ENCODE measurements at regions not wholly inside any gene's neighbourhood (a gene's known extent, or its start where the extent isn't known, plus 50 kb on each side); places are given as distances from the start of the nearest gene placed in this dataset.

DNA sequence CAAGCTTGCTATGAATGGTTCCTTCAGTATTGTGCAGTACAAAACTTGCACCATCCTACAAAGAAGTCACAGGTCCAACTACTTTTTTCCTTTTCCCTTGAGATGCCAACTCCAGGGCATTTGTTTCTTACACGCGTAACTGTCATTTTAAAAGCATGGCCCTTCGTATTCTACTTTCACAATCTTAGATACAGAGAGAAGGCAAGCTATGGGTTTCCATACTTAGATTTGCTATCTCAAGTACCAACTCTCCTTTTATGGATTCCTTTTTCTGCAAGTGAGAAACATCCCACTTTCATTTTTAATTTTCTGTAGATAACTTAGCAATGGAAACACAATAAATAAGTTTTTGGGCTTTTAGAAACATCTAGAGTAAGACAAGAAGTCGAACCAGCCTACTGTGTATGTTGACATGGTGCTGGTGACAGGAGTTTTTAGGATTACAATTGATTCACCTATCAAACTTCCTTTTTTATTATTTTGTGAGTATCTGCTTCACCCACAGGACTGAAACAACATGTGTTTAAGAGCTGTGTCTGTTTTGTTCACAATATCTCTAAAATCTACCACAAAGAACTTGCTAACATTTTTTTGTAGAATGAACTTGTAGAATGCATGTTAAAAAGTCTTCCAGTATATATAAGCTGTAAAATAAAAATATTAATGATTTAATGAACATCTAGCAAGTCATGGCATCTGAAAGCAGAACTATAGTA, 124.1 kb downstream of the FAM174A start:
- no peak overlapping the region for H3K4me3 Mint-ChIP-seq

More for the DNA sequence above, 124.1 kb downstream of the FAM174A start:
- H3K36me3 Mint-ChIP-seq (ENCODE audit: low read depth) = no peaks in the 10 kb centered on the region
- H3K27me3 Mint-ChIP-seq (ENCODE audit: insufficient read depth, low read depth, poor library complexity) = no peaks in the 10 kb centered on the region
- no peaks in the 10 kb centered on the region for H3K4me1 ChIP-seq (ENCODE audit: insufficient read depth)
- TF ChIP-seq, protein P1, sequence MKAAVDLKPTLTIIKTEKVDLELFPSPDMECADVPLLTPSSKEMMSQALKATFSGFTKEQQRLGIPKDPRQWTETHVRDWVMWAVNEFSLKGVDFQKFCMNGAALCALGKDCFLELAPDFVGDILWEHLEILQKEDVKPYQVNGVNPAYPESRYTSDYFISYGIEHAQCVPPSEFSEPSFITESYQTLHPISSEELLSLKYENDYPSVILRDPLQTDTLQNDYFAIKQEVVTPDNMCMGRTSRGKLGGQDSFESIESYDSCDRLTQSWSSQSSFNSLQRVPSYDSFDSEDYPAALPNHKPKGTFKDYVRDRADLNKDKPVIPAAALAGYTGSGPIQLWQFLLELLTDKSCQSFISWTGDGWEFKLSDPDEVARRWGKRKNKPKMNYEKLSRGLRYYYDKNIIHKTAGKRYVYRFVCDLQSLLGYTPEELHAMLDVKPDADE (IDR thresholded peaks at IDR 0.05) = no peak
- TF ChIP-seq JUNB (IDR thresholded peaks at IDR 0.05; ENCODE audit: unreplicated experiment) (no peak), STAT1 (IDR thresholded peaks at IDR 0.05; ENCODE audit: unreplicated experiment) (no peak), EZH2 (IDR thresholded peaks at IDR 0.05; ENCODE audit: low read depth, unreplicated experiment) (no peak), ZNF114 (CRISPR knock-in tag; IDR thresholded peaks at IDR 0.05) (no peak), NANOG (IDR thresholded peaks at IDR 0.05; ENCODE audit: borderline replicate concordance) (no peak), POLR2AphosphoS5 (IDR thresholded peaks at IDR 0.05; ENCODE audit: low read depth) (no peak), EZH2phosphoT487 (IDR thresholded peaks at IDR 0.05; ENCODE audit: unreplicated experiment) (no peak), ZNF331 (CRISPR knock-in tag; IDR thresholded peaks at IDR 0.05; ENCODE audit: low read depth) (no peak), CREB1 (CRISPR knock-in tag; IDR thresholded peaks at IDR 0.05; ENCODE audit: low read depth) (no peak)
- TF ChIP-seq, protein P2, sequence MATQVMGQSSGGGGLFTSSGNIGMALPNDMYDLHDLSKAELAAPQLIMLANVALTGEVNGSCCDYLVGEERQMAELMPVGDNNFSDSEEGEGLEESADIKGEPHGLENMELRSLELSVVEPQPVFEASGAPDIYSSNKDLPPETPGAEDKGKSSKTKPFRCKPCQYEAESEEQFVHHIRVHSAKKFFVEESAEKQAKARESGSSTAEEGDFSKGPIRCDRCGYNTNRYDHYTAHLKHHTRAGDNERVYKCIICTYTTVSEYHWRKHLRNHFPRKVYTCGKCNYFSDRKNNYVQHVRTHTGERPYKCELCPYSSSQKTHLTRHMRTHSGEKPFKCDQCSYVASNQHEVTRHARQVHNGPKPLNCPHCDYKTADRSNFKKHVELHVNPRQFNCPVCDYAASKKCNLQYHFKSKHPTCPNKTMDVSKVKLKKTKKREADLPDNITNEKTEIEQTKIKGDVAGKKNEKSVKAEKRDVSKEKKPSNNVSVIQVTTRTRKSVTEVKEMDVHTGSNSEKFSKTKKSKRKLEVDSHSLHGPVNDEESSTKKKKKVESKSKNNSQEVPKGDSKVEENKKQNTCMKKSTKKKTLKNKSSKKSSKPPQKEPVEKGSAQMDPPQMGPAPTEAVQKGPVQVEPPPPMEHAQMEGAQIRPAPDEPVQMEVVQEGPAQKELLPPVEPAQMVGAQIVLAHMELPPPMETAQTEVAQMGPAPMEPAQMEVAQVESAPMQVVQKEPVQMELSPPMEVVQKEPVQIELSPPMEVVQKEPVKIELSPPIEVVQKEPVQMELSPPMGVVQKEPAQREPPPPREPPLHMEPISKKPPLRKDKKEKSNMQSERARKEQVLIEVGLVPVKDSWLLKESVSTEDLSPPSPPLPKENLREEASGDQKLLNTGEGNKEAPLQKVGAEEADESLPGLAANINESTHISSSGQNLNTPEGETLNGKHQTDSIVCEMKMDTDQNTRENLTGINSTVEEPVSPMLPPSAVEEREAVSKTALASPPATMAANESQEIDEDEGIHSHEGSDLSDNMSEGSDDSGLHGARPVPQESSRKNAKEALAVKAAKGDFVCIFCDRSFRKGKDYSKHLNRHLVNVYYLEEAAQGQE (IDR thresholded peaks at IDR 0.05; ENCODE audit: unreplicated experiment) = no peak
- TF ChIP-seq, protein P3, sequence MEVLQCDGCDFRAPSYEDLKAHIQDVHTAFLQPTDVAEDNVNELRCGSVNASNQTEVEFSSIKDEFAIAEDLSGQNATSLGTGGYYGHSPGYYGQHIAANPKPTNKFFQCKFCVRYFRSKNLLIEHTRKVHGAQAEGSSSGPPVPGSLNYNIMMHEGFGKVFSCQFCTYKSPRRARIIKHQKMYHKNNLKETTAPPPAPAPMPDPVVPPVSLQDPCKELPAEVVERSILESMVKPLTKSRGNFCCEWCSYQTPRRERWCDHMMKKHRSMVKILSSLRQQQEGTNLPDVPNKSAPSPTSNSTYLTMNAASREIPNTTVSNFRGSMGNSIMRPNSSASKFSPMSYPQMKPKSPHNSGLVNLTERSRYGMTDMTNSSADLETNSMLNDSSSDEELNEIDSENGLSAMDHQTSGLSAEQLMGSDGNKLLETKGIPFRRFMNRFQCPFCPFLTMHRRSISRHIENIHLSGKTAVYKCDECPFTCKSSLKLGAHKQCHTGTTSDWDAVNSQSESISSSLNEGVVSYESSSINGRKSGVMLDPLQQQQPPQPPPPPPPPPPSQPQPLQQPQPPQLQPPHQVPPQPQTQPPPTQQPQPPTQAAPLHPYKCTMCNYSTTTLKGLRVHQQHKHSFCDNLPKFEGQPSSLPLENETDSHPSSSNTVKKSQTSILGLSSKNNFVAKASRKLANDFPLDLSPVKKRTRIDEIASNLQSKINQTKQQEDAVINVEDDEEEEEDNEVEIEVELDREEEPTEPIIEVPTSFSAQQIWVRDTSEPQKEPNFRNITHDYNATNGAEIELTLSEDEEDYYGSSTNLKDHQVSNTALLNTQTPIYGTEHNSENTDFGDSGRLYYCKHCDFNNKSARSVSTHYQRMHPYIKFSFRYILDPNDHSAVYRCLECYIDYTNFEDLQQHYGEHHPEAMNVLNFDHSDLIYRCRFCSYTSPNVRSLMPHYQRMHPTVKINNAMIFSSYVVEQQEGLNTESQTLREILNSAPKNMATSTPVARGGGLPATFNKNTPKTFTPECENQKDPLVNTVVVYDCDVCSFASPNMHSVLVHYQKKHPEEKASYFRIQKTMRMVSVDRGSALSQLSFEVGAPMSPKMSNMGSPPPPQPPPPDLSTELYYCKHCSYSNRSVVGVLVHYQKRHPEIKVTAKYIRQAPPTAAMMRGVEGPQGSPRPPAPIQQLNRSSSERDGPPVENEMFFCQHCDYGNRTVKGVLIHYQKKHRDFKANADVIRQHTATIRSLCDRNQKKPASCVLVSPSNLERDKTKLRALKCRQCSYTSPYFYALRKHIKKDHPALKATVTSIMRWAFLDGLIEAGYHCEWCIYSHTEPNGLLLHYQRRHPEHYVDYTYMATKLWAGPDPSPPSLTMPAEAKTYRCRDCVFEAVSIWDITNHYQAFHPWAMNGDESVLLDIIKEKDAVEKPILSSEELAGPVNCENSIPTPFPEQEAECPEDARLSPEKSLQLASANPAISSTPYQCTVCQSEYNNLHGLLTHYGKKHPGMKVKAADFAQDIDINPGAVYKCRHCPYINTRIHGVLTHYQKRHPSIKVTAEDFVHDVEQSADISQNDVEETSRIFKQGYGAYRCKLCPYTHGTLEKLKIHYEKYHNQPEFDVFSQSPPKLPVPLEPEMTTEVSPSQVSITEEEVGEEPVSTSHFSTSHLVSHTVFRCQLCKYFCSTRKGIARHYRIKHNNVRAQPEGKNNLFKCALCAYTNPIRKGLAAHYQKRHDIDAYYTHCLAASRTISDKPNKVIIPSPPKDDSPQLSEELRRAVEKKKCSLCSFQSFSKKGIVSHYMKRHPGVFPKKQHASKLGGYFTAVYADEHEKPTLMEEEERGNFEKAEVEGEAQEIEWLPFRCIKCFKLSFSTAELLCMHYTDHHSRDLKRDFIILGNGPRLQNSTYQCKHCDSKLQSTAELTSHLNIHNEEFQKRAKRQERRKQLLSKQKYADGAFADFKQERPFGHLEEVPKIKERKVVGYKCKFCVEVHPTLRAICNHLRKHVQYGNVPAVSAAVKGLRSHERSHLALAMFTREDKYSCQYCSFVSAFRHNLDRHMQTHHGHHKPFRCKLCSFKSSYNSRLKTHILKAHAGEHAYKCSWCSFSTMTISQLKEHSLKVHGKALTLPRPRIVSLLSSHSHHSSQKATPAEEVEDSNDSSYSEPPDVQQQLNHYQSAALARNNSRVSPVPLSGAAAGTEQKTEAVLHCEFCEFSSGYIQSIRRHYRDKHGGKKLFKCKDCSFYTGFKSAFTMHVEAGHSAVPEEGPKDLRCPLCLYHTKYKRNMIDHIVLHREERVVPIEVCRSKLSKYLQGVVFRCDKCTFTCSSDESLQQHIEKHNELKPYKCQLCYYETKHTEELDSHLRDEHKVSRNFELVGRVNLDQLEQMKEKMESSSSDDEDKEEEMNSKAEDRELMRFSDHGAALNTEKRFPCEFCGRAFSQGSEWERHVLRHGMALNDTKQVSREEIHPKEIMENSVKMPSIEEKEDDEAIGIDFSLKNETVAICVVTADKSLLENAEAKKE (CRISPR knock-in tag; IDR thresholded peaks at IDR 0.05) = no peak
- TF ChIP-seq, protein P4, sequence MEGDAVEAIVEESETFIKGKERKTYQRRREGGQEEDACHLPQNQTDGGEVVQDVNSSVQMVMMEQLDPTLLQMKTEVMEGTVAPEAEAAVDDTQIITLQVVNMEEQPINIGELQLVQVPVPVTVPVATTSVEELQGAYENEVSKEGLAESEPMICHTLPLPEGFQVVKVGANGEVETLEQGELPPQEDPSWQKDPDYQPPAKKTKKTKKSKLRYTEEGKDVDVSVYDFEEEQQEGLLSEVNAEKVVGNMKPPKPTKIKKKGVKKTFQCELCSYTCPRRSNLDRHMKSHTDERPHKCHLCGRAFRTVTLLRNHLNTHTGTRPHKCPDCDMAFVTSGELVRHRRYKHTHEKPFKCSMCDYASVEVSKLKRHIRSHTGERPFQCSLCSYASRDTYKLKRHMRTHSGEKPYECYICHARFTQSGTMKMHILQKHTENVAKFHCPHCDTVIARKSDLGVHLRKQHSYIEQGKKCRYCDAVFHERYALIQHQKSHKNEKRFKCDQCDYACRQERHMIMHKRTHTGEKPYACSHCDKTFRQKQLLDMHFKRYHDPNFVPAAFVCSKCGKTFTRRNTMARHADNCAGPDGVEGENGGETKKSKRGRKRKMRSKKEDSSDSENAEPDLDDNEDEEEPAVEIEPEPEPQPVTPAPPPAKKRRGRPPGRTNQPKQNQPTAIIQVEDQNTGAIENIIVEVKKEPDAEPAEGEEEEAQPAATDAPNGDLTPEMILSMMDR (conservative IDR thresholded peaks at IDR 0.05; ENCODE audit: low read depth in 2 of 2) = no peak
- no peaks in the 10 kb centered on the region for H3K27me3 ChIP-seq (ENCODE audit: insufficient read depth)
- ATAC-seq = no peak
- H3K36me3 ChIP-seq (ENCODE audit: insufficient read depth) = no peaks in the 10 kb centered on the region
- no peaks in the 10 kb centered on the region for H4K20me1 ChIP-seq (replicated peaks; ENCODE audit: insufficient read depth)
- no peaks in the 10 kb centered on the region for H3F3A ChIP-seq (replicated peaks; ENCODE audit: low read depth)
- DNase-seq (ENCODE audit: low spot score) = no peak
- H3K4me2 ChIP-seq = no peak overlapping the region
- no peaks in the 10 kb centered on the region for H3K9me3 Mint-ChIP-seq
- H3K4me3 ChIP-seq = no peak overlapping the region
- no peak overlapping the region for H3K27ac Mint-ChIP-seq
- H2AFZ ChIP-seq = no peak overlapping the region
- H3K4me1 Mint-ChIP-seq = no peaks in the 10 kb centered on the region
- no peak overlapping the region for H3K27ac ChIP-seq (ENCODE audit: low read depth)
- 0 out of 2 replicates have a peak, but pooled peaks cover 3% of the 10 kb centered on the region for H3K9me2 ChIP-seq (ENCODE audit: insufficient read depth)
- H3K79me2 ChIP-seq (replicated peaks; ENCODE audit: insufficient read depth) = no peaks in the 10 kb centered on the region

Data from GM23338 (cell line).